Tibial nerve (tissue), 4 donors: ENCODE measurements at regions not wholly inside any gene's neighbourhood (a gene's known extent, or its start where the extent isn't known, plus 50 kb on each side); places are given as distances from the start of the nearest gene placed in this dataset.
"Not testable (repeated sequence)": the region's sequence is repeated elsewhere in the genome, so short reads cannot be mapped to it uniquely, and the experiment has no call there.

Experiments
- DNase-seq, 2 donors: peaks; one replicate each; pipeline ENCODE4 v3.0.0-alpha.2; 2019; ENCODE audit warnings: low spot score in 2 of 2
- H3K27ac ChIP-seq, 4 donors: fragments of 200-600 bp; sonication (generic) in 3 of 4; one replicate each; pipeline ENCODE4 v1.5.1; 2017 to 2019; ENCODE audit warnings: mild to moderate bottlenecking in 1 of 4
- H3K27me3 ChIP-seq, 2 donors: fragments of 200-600 bp; sonication (generic) in 1 of 2; one replicate each; pipeline versions ENCODE4 v1.5.1 to v1.6.0; 2017 to 2019
- H3K36me3 ChIP-seq, 3 donors: fragments of 200-600 bp; sonication (generic); one replicate each; pipeline ENCODE4 v1.5.1; 2018 to 2019
- H3K4me1 ChIP-seq, 4 donors: fragments of 200-600 bp; sonication (generic) in 3 of 4; one replicate each; pipeline ENCODE4 v1.5.1; 2017 to 2019
- H3K4me3 ChIP-seq, 4 donors: fragments of 200-600 bp; sonication (generic) in 3 of 4; one replicate each; pipeline ENCODE4 v1.5.1; 2017 to 2019; ENCODE audit warnings: mild to moderate bottlenecking in 1 of 4, moderate library complexity in 1 of 4
- H3K9me3 ChIP-seq, 4 donors: fragments of 200-600 bp; sonication (generic) in 3 of 4; one replicate each; pipeline ENCODE4 v1.5.1; 2017 to 2019
- CTCF ChIP-seq, 5 experiments: fragments of 200-600 bp in 3 of 5; fragments of 450-650 bp in 2 of 5; sonication (generic) in 3 of 5; IDR thresholded peaks; one replicate each; pipeline ENCODE4 v1.5.1; 2016 to 2019; ENCODE audit warnings: antibody characterized with exemption in 5 of 5, mild to moderate bottlenecking in 3 of 5, moderate library complexity in 2 of 5
- EP300 ChIP-seq, 2 donors: sonication (generic); formaldehyde crosslinking; IDR thresholded peaks; one replicate each; pipeline ENCODE4 v1.6.1; 2017; ENCODE audit warnings: antibody characterized with exemption in 2 of 2, mild to moderate bottlenecking in 1 of 2
- POLR2A ChIP-seq, 2 donors: fragments of 450-650 bp; IDR thresholded peaks; one replicate each; pipeline ENCODE4 v1.6.1; 2017; ENCODE audit warnings: antibody characterized with exemption in 2 of 2, mild to moderate bottlenecking in 2 of 2, moderate library complexity in 2 of 2
- WGBS, 2 donors: methylation state at CpG; one replicate each; pipeline ENCODE4 v1.1.5; 2018; 5-methylcytosine and 5-hydroxymethylcytosine counted together

- Histone ChIP-seq H3K27ac (no peak overlapping the region), H3K9me3 (peaks cover 0 to 13% (median 2%) of the 10 kb centered on the region in 4 donors), H3K27me3 (no peaks in the 10 kb centered on the region), H3K4me1 (no peaks in the 10 kb centered on the region), H3K4me3 (no peak overlapping the region), H3K36me3 (no peaks in the 10 kb centered on the region)
- no peak for TF ChIP-seq EP300 (IDR thresholded peaks at IDR 0.05)
- TF ChIP-seq POLR2A (IDR thresholded peaks at IDR 0.05) = no peak
- no peak for TF ChIP-seq CTCF (IDR thresholded peaks at IDR 0.05)
- DNase-seq = no peak
Measured at GRCh38 chr10:9045311-9045710, 990.8 kb downstream of the GATA3 start.

GRCh38 chr10:9051328-9051974 lies 997.0 kb downstream of the GATA3 start:
- H3K9me3 ChIP-seq = peaks cover 0 to 18% (median 2%) of the 10 kb centered on the region in 4 donors
- H3K4me1 ChIP-seq = no peaks in the 10 kb centered on the region
- DNase-seq = no peak
- H3K4me3 ChIP-seq = no peak overlapping the region
- no peak overlapping the region for H3K27ac ChIP-seq
- no peak for TF ChIP-seq CTCF (IDR thresholded peaks at IDR 0.05)
- no peak for TF ChIP-seq POLR2A (IDR thresholded peaks at IDR 0.05)
- TF ChIP-seq EP300 (IDR thresholded peaks at IDR 0.05) = no peak
- H3K27me3 ChIP-seq = no peaks in the 10 kb centered on the region
- no peaks in the 10 kb centered on the region for H3K36me3 ChIP-seq

GRCh38 chr10:9052767-9053166 lies 998.3 kb downstream of the GATA3 start:
- WGBS, 2 donors = 80 to 86% methylated on average over 1 of the region's 1 CpG
- no peaks in the 10 kb centered on the region for H3K27me3 ChIP-seq
- DNase-seq = no peak
- peaks cover 0 to 20% (median 2%) of the 10 kb centered on the region in 4 donors for H3K9me3 ChIP-seq
- no peak overlapping the region for H3K4me3 ChIP-seq
- TF ChIP-seq POLR2A (IDR thresholded peaks at IDR 0.05) = no peak
- TF ChIP-seq EP300 (IDR thresholded peaks at IDR 0.05) = no peak
- no peak for TF ChIP-seq CTCF (IDR thresholded peaks at IDR 0.05)
- H3K4me1 ChIP-seq = no peaks in the 10 kb centered on the region
- no peaks in the 10 kb centered on the region for H3K36me3 ChIP-seq
- H3K27ac ChIP-seq = no peak overlapping the region

GRCh38 chr10:9056521-9056920 lies 1002.0 kb downstream of the GATA3 start:
- Histone ChIP-seq H3K27me3 (no peaks in the 10 kb centered on the region), H3K4me3 (no peak overlapping the region), H3K9me3 (peaks cover 0 to 8% (median 0%) of the 10 kb centered on the region in 4 donors), H3K36me3 (no peaks in the 10 kb centered on the region), H3K27ac (no peak overlapping the region), H3K4me1 (no peaks in the 10 kb centered on the region)
- TF ChIP-seq CTCF (IDR thresholded peaks at IDR 0.05) = no peak
- TF ChIP-seq EP300 (IDR thresholded peaks at IDR 0.05) = no peak
- no peak for TF ChIP-seq POLR2A (IDR thresholded peaks at IDR 0.05)
- 85 to 91% methylated on average over 7 to 11 of the region's 11 CpGs for WGBS, 2 donors
- DNase-seq = no peak

- H3K9me3 ChIP-seq, H3K27me3 ChIP-seq, H3K4me3 ChIP-seq, H3K4me1 ChIP-seq, DNase-seq, H3K36me3 ChIP-seq, H3K27ac ChIP-seq: not testable (repeated sequence)
- 93 to 94% methylated on average over 17 of the region's 17 CpGs for WGBS, 2 donors
Measured at GRCh38 chr10:9057293-9057692, 1002.8 kb downstream of the GATA3 start.

GRCh38 chr10:9060314-9060713 lies 1005.8 kb downstream of the GATA3 start:
- H3K27me3 ChIP-seq = no peaks in the 10 kb centered on the region

More at GRCh38 chr10:9060314-9060713, 1005.8 kb downstream of the GATA3 start:
- WGBS, 2 donors = 4 to 5% methylated on average over 2 of the region's 2 CpGs
- Histone ChIP-seq H3K4me1 (no peaks in the 10 kb centered on the region), H3K9me3 (peaks cover 0 to 8% (median 0%) of the 10 kb centered on the region in 4 donors), H3K36me3 (no peaks in the 10 kb centered on the region), H3K4me3 (no peak overlapping the region), H3K27ac (no peak overlapping the region)
- TF ChIP-seq POLR2A (IDR thresholded peaks at IDR 0.05) (no peak), EP300 (IDR thresholded peaks at IDR 0.05) (no peak), CTCF (IDR thresholded peaks at IDR 0.05) (no peak)
- no peak for DNase-seq
